GM18873 (cell line): ENCODE measurements at regions not wholly inside any gene's neighbourhood (a gene's known extent, or its start where the extent isn't known, plus 50 kb on each side); places are given as distances from the start of the nearest gene placed in this dataset.
"Not testable (repeated sequence)": the region's sequence is repeated elsewhere in the genome, so short reads cannot be mapped to it uniquely, and the experiment has no call there.

ENCODE experiments used
- ATAC-seq: cut with Tn5 transposase; IDR thresholded peaks from one replicate; pipeline ENCODE4 v1.9.1; 2021; ENCODE audit warnings: mild to moderate bottlenecking, moderate library complexity, moderate number of reproducible peaks; ENCODE audit not compliant: unreplicated experiment, low FRiP score

DNA sequence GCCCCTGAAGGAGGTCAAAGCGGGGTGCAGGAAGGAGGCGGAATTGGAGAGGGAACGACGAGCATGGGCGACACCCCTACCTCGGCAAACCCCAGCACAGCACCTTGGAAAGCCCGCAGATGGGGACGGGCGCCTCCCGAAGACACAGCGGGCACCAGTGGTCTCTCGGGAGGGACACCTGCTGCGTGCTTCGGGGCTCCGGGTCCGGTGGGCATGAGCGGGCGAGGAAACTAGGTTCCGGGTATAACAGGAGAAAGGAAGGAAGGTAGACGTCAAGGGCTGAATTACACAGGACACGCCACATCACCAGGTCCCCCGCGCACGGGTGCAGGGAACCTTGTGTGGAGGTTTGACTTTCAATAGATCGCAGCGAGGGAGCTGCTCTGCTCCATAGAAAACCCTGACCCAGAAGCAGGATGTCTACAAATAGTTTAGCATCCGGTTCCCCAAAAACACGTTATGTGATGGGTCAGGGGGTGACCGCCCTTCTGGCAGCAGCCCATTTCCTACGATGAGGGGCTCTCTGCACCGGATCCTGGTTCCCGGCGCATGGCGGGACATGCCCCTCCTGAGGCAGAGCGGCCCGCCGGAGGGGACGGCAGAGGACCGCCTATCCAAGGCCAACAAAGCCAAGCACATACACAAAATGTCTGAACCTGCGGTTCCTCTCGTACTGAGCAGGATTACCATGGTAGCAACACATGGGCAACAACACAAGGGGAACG, 196.9 kb downstream of the ALG10 start:
- ATAC-seq: peak; percentile 17

- not testable (repeated sequence) for ATAC-seq
Measured at GRCh38 chr12:34220079-34220478, 197.8 kb downstream of the ALG10 start.

GRCh38 chr12:34223640-34224039, 201.3 kb downstream of the ALG10 start:
- no peak for ATAC-seq

DNA sequence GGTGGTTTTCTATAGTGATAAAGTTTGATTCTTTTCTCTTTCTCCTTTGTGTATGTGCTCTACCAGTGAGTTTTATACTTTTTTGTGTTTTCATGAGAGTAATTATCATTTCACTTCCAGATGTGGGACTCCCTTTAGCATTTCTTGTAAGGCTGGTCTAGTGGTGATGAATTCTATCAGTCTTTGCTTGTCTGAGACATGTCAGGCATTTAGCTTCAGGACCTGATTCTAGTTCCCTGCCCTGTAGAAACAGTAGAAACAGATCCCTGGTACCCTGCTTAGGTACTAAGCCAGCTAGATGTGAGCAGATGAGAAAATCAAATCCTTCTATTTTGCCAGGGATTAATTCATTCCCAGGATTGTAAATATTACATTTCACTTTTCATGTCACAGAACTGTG, 203.7 kb downstream of the ALG10 start:
- not testable (repeated sequence) for ATAC-seq

GRCh38 chr12:34228046-34228445, 205.8 kb downstream of the ALG10 start:
- ATAC-seq: not testable (repeated sequence)

DNA sequence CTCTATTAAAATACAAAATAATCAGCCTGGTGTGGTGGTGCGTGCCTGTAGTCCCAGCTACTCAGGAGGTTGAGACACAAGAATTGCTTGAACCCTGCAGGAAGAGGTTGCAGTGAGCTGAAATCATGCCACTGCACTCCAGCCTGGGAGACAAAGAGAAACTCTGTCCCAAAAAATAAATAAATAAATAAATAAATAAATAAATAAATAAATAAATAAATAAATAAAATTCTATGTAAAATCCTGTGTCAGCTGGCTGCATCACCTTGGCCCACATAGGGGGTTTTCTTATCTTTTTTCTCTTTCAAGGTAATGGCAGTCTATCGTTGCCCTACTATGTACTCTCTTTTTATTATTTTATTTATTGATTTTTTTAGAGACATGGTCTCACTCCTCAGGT, 206.7 kb downstream of the ALG10 start:
- ATAC-seq: not testable (repeated sequence)

DNA sequence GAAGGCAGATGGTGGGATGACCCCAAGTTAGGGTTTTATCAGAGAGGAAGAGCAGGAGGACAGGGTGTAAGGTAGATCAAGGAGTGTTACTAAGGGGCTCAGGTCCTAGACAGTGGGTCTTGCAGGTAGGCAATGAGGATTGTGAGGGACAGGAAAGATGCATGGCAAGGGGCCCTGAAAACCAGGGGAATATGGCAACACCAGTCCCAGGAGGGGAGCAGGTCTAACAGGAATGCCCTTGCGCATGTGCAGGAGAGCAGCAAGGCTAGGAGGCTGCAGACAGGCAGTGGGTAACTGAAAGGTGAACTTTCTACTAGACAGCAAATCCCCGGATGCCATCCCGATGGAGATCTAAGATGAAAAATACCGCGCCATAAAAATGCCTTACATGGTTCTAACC, 211.3 kb downstream of the ALG10 start:
- ATAC-seq: no peak

- ATAC-seq: no peak
Measured at GRCh38 chr12:34236073-34236472, 213.8 kb downstream of the ALG10 start.

DNA sequence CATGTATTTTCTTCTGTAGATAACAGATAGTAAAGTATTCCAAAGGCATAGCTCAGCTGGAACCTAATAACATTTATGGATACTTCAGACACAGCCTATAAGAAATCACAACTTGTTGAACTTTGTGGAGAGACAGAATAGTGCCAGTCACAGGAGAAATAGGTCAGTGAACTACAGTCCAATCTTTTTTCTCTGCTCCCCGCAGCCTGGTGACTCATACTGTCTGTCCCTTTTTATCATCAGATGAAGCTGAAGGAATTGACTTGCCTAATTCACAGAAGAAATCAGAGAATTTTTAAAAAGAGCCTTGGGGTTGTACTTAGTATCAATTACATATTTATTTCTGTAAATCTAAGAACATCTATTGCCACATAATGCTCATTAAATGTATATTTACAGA, 222.3 kb downstream of the ALG10 start:
- no peak for ATAC-seq

DNA sequence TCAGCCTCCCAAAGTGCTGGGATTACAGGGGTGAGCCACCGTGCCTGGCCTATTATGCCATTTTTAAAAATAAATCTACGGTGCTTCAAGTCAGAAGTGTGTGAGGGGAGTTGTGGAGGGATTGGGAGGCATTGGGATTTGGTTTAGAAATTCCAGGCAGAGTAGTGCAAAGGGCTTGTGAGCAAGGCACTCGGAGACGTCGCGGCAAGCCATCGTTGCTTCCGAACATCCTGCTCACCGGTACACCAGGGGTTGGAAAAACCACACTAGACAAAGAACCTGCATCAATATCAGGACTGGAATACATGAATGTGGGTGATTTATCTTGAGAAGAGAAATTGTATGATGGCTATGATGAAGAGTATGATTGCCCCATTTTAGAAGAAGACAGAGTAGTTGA, 227.0 kb downstream of the ALG10 start:
- ATAC-seq: no peak

GRCh38 chr12:34251879-34252278, 229.6 kb downstream of the ALG10 start:
- not testable (repeated sequence) for ATAC-seq

- ATAC-seq: no peak
Measured at GRCh38 chr12:34253674-34254073, 231.4 kb downstream of the ALG10 start.

GRCh38 chr12:34257093-34257492, 234.8 kb downstream of the ALG10 start:
- no peak for ATAC-seq

- not testable (repeated sequence) for ATAC-seq
Measured at GRCh38 chr12:34262140-34262539, 239.8 kb downstream of the ALG10 start.

DNA sequence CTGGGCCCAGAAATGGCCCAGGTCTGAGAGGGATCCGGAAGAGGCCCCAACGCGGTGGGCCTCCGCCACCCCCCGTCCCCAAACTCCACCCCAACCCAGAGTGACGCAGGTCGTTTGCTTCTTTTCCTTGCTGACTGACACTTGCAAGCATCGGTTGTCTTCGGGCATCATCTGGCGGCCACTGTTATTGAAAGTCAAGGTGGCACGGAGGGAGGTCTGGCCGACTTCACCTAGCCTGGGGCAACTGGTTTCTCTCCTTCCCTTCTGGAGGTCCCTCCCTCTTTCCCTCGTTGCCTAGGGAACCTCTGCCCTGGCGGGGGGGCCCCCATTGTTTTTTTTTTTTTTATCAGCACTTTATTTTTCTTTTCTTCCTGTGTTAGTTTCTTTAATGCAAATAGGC, 241.8 kb downstream of the ALG10 start:
- no peak for ATAC-seq

DNA sequence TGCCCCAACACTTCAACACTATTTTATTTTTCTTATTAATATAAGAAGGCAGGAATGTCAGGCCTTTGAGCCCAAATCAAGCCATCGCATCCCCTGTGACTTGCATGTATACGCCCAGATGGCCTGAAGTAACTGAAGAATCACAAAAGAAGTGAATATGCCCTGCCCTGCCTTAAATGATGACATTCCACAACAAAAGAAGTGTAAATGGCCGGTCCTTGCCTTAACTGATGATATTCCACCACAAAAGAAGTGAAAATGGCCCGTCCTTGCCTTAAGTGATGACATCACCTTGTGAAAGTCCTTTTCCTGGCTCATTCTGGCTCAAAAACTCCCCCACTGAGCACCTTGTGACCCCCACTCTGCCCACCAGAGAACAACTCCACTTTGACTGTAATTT, 251.4 kb downstream of the ALG10 start:
- ATAC-seq: not testable (repeated sequence)

- no peak for ATAC-seq
Measured at GRCh38 chr12:34275129-34275528, 252.8 kb downstream of the ALG10 start.

DNA sequence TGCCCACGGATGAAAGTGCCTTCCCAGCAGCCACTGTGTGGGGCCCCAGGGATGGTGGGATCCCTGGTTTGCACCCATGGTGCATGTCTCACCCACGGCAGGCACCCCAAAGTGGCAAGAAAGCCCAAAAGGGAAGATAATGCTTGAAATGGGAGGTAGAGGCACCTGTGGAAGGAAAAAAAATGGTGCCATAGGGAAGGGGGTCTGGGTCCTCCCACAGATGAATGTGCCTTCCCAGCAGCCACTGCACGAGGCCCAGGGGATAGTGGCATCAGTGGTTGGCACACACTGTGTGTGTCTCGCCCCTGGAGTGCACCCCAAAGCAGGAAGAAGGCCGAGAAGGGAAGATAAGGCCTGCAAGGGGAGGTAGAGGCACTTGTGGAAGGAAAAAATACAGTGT, 264.2 kb downstream of the ALG10 start:
- ATAC-seq: no peak

- no peak for ATAC-seq
Measured at GRCh38 chr12:34286934-34287333, 264.6 kb downstream of the ALG10 start.

DNA sequence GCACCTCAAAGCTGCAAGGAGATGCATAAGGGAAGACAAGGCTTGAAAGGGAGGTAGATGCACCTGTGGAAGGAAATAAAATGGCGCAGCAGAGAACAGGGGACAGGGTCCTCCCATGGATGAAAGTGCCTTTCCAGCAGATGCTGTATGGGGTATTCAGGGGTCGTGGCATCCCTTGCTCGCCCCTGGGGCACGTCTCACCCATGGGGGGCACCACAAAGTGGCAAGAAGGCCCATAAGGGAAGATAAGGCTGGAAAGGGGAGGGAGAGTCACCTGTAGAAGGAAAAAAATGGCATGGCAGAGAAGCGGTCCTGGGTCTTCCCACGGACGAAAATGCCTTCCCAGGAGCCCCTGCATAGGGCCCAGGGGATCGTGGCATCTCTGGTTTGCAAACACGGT, 265.1 kb downstream of the ALG10 start:
- no peak for ATAC-seq

GRCh38 chr12:34287986-34288962, 266.0 kb downstream of the ALG10 start:
- ATAC-seq: no peak

- ATAC-seq: no peak
Measured at GRCh38 chr12:34288963-34289345, 266.7 kb downstream of the ALG10 start.
